H1 (cell line): ENCODE measurements at regions not wholly inside any gene's neighbourhood (a gene's known extent, or its start where the extent isn't known, plus 50 kb on each side); places are given as distances from the start of the nearest gene placed in this dataset.

Experiments
- ASH2L ChIP-seq: fragments of 200-600, 300-600 bp; sonication (generic); IDR thresholded peaks from one replicate; pipeline ENCODE4 v1.7.1; 2017; ENCODE audit warnings: low read length
- CBX5 ChIP-seq: fragments of 300-800, 300-1000 bp; sonication (generic); IDR thresholded peaks from 2 replicates; pipeline ENCODE4 v1.7.1; 2016; ENCODE audit warnings: antibody characterized with exemption, low read length, low read depth
- CHD2 ChIP-seq: IDR thresholded peaks from 2 replicates; pipeline ENCODE4 v1.6.1; 2012; ENCODE audit warnings: low read length, improper control_type of control experiment
- CTBP2 ChIP-seq: IDR thresholded peaks from 2 replicates; pipeline ENCODE4 v1.7.0; 2011; ENCODE audit warnings: borderline replicate concordance, mild to moderate bottlenecking, moderate library complexity, mixed read lengths, low read length; ENCODE audit not compliant: insufficient read depth, insufficient read length
- KDM5A ChIP-seq: fragments of 200-600 bp; IDR thresholded peaks from 2 replicates; pipeline ENCODE4 v1.7.1; 2012; ENCODE audit warnings: mild to moderate bottlenecking, low read length, inconsistent platforms, mixed read lengths
- NANOG ChIP-seq: IDR thresholded peaks from 2 replicates; pipeline ENCODE4 v1.6.1; 2011; ENCODE audit warnings: low read length, low read depth, mild to moderate bottlenecking, inconsistent platforms; ENCODE audit not compliant: insufficient read depth, poor library complexity, severe bottlenecking
- TAF7 ChIP-seq: optimal IDR thresholded peaks from 2 replicates; pipeline ENCODE3; 2011; ENCODE audit warnings: low read depth, mild to moderate bottlenecking, inconsistent platforms, low read length, moderate library complexity, borderline replicate concordance
- TBP ChIP-seq: IDR thresholded peaks from 2 replicates; pipeline ENCODE4 v1.6.1; 2011; ENCODE audit warnings: low read depth, low read length, improper control_type of control experiment
- TCF12 ChIP-seq: IDR thresholded peaks from 2 replicates; pipeline ENCODE4 v1.6.1; 2011; ENCODE audit warnings: low read depth, mild to moderate bottlenecking, low read length
- TF ChIP-seq, protein P1 (sequence below): fragments of 300-600 bp; sonication (generic); IDR thresholded peaks from 2 replicates; pipeline ENCODE4 v1.7.1; 2012; ENCODE audit warnings: low read length, moderate library complexity, mild to moderate bottlenecking, inconsistent platforms; ENCODE audit not compliant: insufficient replicate concordance

DNA sequence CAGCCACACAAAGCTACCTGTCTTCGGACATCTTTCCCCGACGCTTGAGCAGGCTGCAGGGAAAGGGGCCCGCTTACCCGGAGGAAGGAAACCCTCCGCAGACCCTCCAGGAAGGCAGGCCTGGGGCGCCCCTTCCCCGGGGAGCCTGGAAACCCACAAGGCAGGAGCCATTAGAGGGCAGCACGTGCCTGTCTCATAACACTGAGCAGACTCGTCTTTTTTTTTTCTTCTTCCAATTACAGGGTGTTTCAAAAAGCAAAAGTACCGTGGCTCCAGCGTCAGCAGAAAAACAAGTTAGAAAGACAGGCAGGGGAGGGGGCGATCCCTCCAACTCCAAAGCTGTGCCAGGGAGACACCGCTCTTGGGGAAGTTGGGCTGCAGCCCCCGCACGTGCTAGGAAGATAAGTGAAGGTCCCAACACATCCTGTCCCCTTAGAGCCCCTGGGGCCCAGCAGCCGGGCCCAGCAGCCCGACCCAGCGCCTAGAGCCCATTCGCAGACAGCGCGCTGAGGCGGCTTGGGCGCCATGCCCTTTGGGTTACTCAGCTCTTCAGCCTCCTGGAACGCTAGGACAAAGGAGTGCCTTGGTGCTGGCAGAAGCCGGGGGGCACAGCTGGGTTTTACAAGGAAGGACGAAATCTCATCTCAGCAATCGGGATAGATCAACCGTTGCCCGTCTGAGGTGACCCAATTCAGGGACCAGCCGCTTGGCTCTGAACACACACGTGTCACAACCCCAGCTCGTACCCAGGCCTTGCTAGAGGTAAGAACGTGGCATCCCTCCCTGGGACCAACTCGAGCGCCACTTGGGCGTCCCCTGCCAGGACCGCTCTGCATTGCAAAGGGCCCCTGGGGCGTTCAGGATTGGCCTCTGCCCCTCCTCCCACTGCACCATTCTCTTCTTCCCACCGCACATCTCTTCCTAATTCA, 136.3 kb downstream of the LY86 start (continued):
- TF ChIP-seq, protein P1, sequence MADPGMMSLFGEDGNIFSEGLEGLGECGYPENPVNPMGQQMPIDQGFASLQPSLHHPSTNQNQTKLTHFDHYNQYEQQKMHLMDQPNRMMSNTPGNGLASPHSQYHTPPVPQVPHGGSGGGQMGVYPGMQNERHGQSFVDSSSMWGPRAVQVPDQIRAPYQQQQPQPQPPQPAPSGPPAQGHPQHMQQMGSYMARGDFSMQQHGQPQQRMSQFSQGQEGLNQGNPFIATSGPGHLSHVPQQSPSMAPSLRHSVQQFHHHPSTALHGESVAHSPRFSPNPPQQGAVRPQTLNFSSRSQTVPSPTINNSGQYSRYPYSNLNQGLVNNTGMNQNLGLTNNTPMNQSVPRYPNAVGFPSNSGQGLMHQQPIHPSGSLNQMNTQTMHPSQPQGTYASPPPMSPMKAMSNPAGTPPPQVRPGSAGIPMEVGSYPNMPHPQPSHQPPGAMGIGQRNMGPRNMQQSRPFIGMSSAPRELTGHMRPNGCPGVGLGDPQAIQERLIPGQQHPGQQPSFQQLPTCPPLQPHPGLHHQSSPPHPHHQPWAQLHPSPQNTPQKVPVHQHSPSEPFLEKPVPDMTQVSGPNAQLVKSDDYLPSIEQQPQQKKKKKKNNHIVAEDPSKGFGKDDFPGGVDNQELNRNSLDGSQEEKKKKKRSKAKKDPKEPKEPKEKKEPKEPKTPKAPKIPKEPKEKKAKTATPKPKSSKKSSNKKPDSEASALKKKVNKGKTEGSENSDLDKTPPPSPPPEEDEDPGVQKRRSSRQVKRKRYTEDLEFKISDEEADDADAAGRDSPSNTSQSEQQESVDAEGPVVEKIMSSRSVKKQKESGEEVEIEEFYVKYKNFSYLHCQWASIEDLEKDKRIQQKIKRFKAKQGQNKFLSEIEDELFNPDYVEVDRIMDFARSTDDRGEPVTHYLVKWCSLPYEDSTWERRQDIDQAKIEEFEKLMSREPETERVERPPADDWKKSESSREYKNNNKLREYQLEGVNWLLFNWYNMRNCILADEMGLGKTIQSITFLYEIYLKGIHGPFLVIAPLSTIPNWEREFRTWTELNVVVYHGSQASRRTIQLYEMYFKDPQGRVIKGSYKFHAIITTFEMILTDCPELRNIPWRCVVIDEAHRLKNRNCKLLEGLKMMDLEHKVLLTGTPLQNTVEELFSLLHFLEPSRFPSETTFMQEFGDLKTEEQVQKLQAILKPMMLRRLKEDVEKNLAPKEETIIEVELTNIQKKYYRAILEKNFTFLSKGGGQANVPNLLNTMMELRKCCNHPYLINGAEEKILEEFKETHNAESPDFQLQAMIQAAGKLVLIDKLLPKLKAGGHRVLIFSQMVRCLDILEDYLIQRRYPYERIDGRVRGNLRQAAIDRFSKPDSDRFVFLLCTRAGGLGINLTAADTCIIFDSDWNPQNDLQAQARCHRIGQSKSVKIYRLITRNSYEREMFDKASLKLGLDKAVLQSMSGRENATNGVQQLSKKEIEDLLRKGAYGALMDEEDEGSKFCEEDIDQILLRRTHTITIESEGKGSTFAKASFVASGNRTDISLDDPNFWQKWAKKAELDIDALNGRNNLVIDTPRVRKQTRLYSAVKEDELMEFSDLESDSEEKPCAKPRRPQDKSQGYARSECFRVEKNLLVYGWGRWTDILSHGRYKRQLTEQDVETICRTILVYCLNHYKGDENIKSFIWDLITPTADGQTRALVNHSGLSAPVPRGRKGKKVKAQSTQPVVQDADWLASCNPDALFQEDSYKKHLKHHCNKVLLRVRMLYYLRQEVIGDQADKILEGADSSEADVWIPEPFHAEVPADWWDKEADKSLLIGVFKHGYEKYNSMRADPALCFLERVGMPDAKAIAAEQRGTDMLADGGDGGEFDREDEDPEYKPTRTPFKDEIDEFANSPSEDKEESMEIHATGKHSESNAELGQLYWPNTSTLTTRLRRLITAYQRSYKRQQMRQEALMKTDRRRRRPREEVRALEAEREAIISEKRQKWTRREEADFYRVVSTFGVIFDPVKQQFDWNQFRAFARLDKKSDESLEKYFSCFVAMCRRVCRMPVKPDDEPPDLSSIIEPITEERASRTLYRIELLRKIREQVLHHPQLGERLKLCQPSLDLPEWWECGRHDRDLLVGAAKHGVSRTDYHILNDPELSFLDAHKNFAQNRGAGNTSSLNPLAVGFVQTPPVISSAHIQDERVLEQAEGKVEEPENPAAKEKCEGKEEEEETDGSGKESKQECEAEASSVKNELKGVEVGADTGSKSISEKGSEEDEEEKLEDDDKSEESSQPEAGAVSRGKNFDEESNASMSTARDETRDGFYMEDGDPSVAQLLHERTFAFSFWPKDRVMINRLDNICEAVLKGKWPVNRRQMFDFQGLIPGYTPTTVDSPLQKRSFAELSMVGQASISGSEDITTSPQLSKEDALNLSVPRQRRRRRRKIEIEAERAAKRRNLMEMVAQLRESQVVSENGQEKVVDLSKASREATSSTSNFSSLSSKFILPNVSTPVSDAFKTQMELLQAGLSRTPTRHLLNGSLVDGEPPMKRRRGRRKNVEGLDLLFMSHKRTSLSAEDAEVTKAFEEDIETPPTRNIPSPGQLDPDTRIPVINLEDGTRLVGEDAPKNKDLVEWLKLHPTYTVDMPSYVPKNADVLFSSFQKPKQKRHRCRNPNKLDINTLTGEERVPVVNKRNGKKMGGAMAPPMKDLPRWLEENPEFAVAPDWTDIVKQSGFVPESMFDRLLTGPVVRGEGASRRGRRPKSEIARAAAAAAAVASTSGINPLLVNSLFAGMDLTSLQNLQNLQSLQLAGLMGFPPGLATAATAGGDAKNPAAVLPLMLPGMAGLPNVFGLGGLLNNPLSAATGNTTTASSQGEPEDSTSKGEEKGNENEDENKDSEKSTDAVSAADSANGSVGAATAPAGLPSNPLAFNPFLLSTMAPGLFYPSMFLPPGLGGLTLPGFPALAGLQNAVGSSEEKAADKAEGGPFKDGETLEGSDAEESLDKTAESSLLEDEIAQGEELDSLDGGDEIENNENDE: no peak
- TF ChIP-seq TCF12 (0 out of 2 replicates have a peak, but pooled peaks have one; percentile 37), NANOG (peak; percentile 98), CTBP2 (peak; percentile 47), CBX5 (no peak), TAF7 (peak; percentile 51), TBP (peak; percentile 29; the same call in 1 of the 2 replicates), CHD2 (peak; percentile 56; the same call in 1 of the 2 replicates), ASH2L (peak; percentile 41), KDM5A (no peak)
